HEK293T (cell line): ENCODE measurements at regions not wholly inside any gene's neighbourhood (a gene's known extent, or its start where the extent isn't known, plus 50 kb on each side); places are given as distances from the start of the nearest gene placed in this dataset.

ENCODE experiments used
- CTCF ChIA-PET: fragments of 350-600 bp; formaldehyde crosslinking; extraction: SDS; loops from one replicate; lab custom pipeline; 2021; ENCODE audit warnings: antibody characterized with exemption, inconsistent platforms; lab: Yijun Ruan, JAX
- POLR2A ChIA-PET: fragments of 350-600 bp; formaldehyde crosslinking; extraction: SDS; loops from one replicate; lab custom pipeline; 2020; ENCODE audit warnings: antibody characterized with exemption, inconsistent platforms; lab: Yijun Ruan, JAX
- DNase-seq: peaks from one replicate; pipeline ENCODE4 v3.0.0; 2012; ENCODE audit warnings: mixed read lengths; ENCODE audit errors: extremely low spot score
- ARNT ChIP-seq: fragments of 450-650 bp; IDR thresholded peaks from 2 replicates; pipeline ENCODE4 v1.6.1; 2017; ENCODE audit warnings: mild to moderate bottlenecking
- BHLHE40 ChIP-seq: fragments of 450-650 bp; IDR thresholded peaks from 2 replicates; pipeline ENCODE4 v1.6.1; 2016; ENCODE audit warnings: mild to moderate bottlenecking, moderate library complexity, borderline replicate concordance
- CTBP1 ChIP-seq: fragments of 450-650 bp; IDR thresholded peaks from 2 replicates; pipeline ENCODE4 v1.6.1; 2016; ENCODE audit warnings: borderline replicate concordance
- ELF4 ChIP-seq: fragments of 450-650 bp; IDR thresholded peaks from 2 replicates; pipeline ENCODE4 v1.6.1; 2017; ENCODE audit warnings: antibody characterized with exemption
- FOXA1 ChIP-seq: fragments of 450-650 bp; IDR thresholded peaks from 2 replicates; pipeline ENCODE4 v1.6.1; 2016; ENCODE audit warnings: mild to moderate bottlenecking
- FOXK2 ChIP-seq: fragments of 450-650 bp; IDR thresholded peaks from 2 replicates; pipeline ENCODE4 v1.6.1; 2016; ENCODE audit warnings: mild to moderate bottlenecking
- FOXM1 ChIP-seq: fragments of 450-650 bp; IDR thresholded peaks from 2 replicates; pipeline ENCODE4 v1.6.1; 2017; ENCODE audit warnings: mild to moderate bottlenecking, borderline replicate concordance
- HDGF ChIP-seq: fragments of 450-650 bp; IDR thresholded peaks from 2 replicates; pipeline ENCODE4 v1.6.1; 2017; ENCODE audit warnings: antibody characterized with exemption, borderline replicate concordance
- L3MBTL2 ChIP-seq: fragments of 450-650 bp; conservative IDR thresholded peaks from 2 replicates; pipeline ENCODE4 v1.6.1; 2016; ENCODE audit warnings: mild to moderate bottlenecking
- LEF1 ChIP-seq: fragments of 450-650 bp; IDR thresholded peaks from 2 replicates; pipeline ENCODE4 v1.6.1; 2017; ENCODE audit warnings: mild to moderate bottlenecking, borderline replicate concordance
- NFRKB ChIP-seq: fragments of 450-650 bp; IDR thresholded peaks from 2 replicates; pipeline ENCODE4 v1.6.1; 2016; ENCODE audit warnings: mild to moderate bottlenecking, moderate library complexity
- PKNOX1 ChIP-seq: fragments of 450-650 bp; IDR thresholded peaks from 2 replicates; pipeline ENCODE4 v1.6.1; 2016
- SP1 ChIP-seq: fragments of 450-650 bp; IDR thresholded peaks from 2 replicates; pipeline ENCODE4 v1.6.1; 2017
- SUZ12 ChIP-seq: fragments of 450-650 bp; IDR thresholded peaks from 2 replicates; pipeline ENCODE4 v1.6.1; 2016; ENCODE audit warnings: mild to moderate bottlenecking
- TARDBP ChIP-seq: fragments of 450-650 bp; IDR thresholded peaks from 2 replicates; pipeline ENCODE4 v1.6.1; 2016
- ZNF384 ChIP-seq: fragments of 450-650 bp; IDR thresholded peaks from 2 replicates; pipeline ENCODE4 v1.6.1; 2016

GRCh38 chr21:24131056-24131455 is 1476.2 kb downstream of the MRPL39 start:
- ChIA-PET POLR2A (no interaction called here), CTCF (no interaction called here)
- no peak for TF ChIP-seq BHLHE40
- no peak for DNase-seq

- TF ChIP-seq FOXK2 (no peak), ARNT (no peak), NFRKB (no peak), LEF1 (no peak)
- no peak for DNase-seq
- POLR2A ChIA-PET, result no interaction called here
- CTCF ChIA-PET, result no interaction called here
Observed at GRCh38 chr21:24127651-24128050, 1479.6 kb downstream of the MRPL39 start.

GRCh38 chr21:24123785-24124184 is 1483.5 kb downstream of the MRPL39 start:
- TF ChIP-seq NFRKB (no peak), CTBP1 (no peak), FOXK2 (no peak), LEF1 (no peak), FOXM1 (no peak), HDGF (no peak), TARDBP (no peak), BHLHE40 (no peak), ZNF384 (no peak), L3MBTL2 (no peak), FOXA1 (no peak), ARNT (no peak), SP1 (no peak), ELF4 (no peak), SUZ12 (no peak), PKNOX1 (no peak)
- no peak for DNase-seq
- CTCF ChIA-PET, result no interaction called here
- POLR2A ChIA-PET, result no interaction called here

- CTCF ChIA-PET, result no interaction called here
- TF ChIP-seq NFRKB, result no peak
- no peak for TF ChIP-seq FOXA1
- DNase-seq, result no peak
- POLR2A ChIA-PET, result no interaction called here
Observed at GRCh38 chr21:24118738-24119459, 1488.4 kb downstream of the MRPL39 start.

GRCh38 chr21:24115141-24115540 is 1492.1 kb downstream of the MRPL39 start:
- ChIA-PET CTCF (no interaction called here), POLR2A (no interaction called here)
- no peak for DNase-seq
- TF ChIP-seq FOXK2 (no peak), ZNF384 (no peak), SP1 (no peak), LEF1 (no peak), SUZ12 (no peak), NFRKB (no peak), BHLHE40 (no peak), ELF4 (no peak), FOXA1 (no peak)

GRCh38 chr21:24112020-24112419 is 1495.3 kb downstream of the MRPL39 start:
- no peak for TF ChIP-seq FOXM1
- POLR2A ChIA-PET, result no interaction called here
- CTCF ChIA-PET, result no interaction called here
- no peak for DNase-seq

- ChIA-PET CTCF (no interaction called here), POLR2A (no interaction called here)
- DNase-seq, result no peak
Observed at GRCh38 chr21:24110846-24111245, 1496.4 kb downstream of the MRPL39 start.

GRCh38 chr21:24097181-24097580 is 1510.1 kb downstream of the MRPL39 start:
- CTCF ChIA-PET, result no interaction called here
- TF ChIP-seq SP1 (no peak), HDGF (no peak), SUZ12 (no peak), NFRKB (no peak), FOXK2 (no peak), LEF1 (no peak), ZNF384 (no peak), BHLHE40 (no peak), PKNOX1 (no peak), ARNT (no peak)
- no peak for DNase-seq
- POLR2A ChIA-PET, result no interaction called here

More at GRCh38 chr21:24110846-24111245, 1496.4 kb downstream of the MRPL39 start:
- no peak for TF ChIP-seq ZNF384
- TF ChIP-seq CTBP1, result no peak
- TF ChIP-seq BHLHE40, result no peak
- TF ChIP-seq ELF4, result no peak
- TF ChIP-seq FOXK2, result no peak
